ENCODE measurements at regions not wholly inside any gene's neighbourhood (a gene's known extent, or its start where the extent isn't known, plus 50 kb on each side); places are given as distances from the start of the nearest gene placed in this dataset.
"Not testable (repeated sequence)": the region's sequence is repeated elsewhere in the genome, so short reads cannot be mapped to it uniquely, and the experiment has no call there.

DNA sequence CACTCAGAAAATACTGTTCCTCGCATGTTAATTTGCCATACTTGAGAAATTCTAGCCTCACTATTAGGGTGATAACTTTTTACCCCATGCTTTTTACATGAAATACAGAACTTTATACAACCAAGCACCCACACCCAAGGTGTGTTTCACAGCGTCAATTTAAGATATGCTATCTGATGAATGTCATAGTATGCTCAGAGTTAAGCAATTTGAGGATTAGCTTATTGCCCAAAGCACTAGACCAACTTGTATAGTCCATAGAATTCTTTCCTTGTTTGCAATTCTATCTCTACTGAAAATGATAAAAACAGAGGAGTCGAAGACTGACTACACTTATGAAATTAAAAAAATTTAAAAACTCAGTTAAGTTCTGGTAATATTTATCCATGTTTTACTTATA lies 82.1 kb upstream of the CARMIL1 start:
- H3K27ac ChIP-seq, result no peak overlapping the region
- no peaks in the 10 kb centered on the region for H3K27me3 ChIP-seq (replicated peaks)
- TF ChIP-seq, protein P1, sequence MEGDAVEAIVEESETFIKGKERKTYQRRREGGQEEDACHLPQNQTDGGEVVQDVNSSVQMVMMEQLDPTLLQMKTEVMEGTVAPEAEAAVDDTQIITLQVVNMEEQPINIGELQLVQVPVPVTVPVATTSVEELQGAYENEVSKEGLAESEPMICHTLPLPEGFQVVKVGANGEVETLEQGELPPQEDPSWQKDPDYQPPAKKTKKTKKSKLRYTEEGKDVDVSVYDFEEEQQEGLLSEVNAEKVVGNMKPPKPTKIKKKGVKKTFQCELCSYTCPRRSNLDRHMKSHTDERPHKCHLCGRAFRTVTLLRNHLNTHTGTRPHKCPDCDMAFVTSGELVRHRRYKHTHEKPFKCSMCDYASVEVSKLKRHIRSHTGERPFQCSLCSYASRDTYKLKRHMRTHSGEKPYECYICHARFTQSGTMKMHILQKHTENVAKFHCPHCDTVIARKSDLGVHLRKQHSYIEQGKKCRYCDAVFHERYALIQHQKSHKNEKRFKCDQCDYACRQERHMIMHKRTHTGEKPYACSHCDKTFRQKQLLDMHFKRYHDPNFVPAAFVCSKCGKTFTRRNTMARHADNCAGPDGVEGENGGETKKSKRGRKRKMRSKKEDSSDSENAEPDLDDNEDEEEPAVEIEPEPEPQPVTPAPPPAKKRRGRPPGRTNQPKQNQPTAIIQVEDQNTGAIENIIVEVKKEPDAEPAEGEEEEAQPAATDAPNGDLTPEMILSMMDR (IDR thresholded peaks at IDR 0.05; ENCODE audit: low read depth, low read length, missing control alignments), result no peak
- H3K36me3 ChIP-seq (replicated peaks), result no peaks in the 10 kb centered on the region
- no peak overlapping the region for H3K4me3 ChIP-seq (ENCODE audit: low read depth, low read length)
- DNase-seq, result no peak
- in situ Hi-C loops (cut with HindIII; ENCODE audit: low pct_ligation_motif_present, low sequenced_read_pairs), result no loop called here

DNA sequence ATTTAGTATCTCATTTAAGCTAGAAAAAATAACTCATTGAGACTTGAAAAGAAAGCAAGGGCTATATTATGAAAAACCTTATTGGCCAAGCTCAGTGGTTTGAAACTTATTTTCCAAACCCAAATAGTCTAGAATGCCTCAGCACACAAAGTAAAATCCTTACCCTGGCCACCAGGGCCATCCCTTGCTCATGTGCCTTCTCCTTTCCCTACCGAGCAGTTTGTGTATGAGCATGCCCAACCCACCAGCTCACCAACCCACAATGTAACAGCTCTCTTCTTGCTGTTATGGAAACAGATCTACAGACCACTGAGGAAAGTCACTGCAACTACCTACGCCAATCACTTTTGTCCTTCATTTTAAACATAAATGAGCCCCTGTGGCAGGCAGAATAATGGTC lies 79.6 kb upstream of the CARMIL1 start:
- no peak overlapping the region for H3K27ac ChIP-seq
- H3K36me3 ChIP-seq (replicated peaks), result no peaks in the 10 kb centered on the region
- no peaks in the 10 kb centered on the region for H3K27me3 ChIP-seq (replicated peaks)
- DNase-seq, result no peak
- in situ Hi-C loops (cut with HindIII; ENCODE audit: low pct_ligation_motif_present, low sequenced_read_pairs), result no loop called here
- no peak overlapping the region for H3K4me3 ChIP-seq (ENCODE audit: low read depth, low read length)
- TF ChIP-seq, protein P1 (IDR thresholded peaks at IDR 0.05; ENCODE audit: low read depth, low read length, missing control alignments), result no peak

DNA sequence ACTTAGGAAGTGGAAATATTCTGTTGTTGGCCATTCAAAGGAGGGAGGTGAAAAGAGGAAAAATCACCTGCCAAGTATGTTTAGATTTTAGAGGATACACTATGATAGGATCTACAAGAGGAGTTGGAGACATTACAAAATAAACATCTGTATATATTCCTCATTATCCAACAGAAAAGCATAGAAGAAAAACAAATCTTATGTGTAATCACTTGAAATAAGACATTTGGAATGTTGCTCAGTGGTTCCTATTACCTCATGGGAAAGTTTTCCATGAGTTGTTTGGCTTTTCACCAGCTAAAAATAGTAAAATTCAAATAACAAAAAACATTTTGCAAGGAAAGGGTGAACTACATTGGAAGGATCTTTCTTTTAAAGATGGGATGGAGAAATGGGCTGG lies 76.7 kb upstream of the CARMIL1 start:
- TF ChIP-seq, protein P1 (IDR thresholded peaks at IDR 0.05; ENCODE audit: low read depth, low read length, missing control alignments), result no peak
- Histone ChIP-seq H3K4me3 (ENCODE audit: low read depth, low read length) (no peak overlapping the region), H3K27ac (peak overlapping the region; percentile 66), H3K27me3 (replicated peaks) (no peaks in the 10 kb centered on the region), H3K36me3 (replicated peaks) (no peaks in the 10 kb centered on the region)
- in situ Hi-C loops (cut with HindIII; ENCODE audit: low pct_ligation_motif_present, low sequenced_read_pairs), result no loop called here
- DNase-seq, result peak; percentile 38

DNA sequence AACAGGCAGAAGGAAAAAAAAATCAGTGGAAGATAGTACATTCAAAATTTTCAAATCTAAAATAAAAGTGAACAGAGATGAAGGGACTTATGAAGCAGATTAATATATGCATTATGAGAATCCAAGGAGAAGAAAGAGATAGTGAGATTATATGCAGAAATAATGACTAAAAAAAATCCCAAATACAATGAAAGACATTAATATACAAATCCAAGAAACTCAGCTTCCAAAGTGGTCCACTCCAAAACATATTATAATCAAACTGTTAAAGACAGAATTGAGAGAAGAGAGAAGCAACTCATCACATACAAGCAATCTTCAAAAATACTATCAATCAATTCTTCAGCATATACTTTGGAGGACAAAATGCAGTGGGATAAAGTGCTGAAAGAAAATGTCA lies 73.5 kb upstream of the CARMIL1 start:
- Histone ChIP-seq H3K36me3 (replicated peaks) (no peaks in the 10 kb centered on the region), H3K4me3 (ENCODE audit: low read depth, low read length) (no peak overlapping the region), H3K27me3 (replicated peaks) (no peaks in the 10 kb centered on the region), H3K27ac (no peak overlapping the region)
- DNase-seq, result no peak
- TF ChIP-seq, protein P1 (IDR thresholded peaks at IDR 0.05; ENCODE audit: low read depth, low read length, missing control alignments), result no peak
- in situ Hi-C loops (cut with HindIII; ENCODE audit: low pct_ligation_motif_present, low sequenced_read_pairs), result no loop called here

DNA sequence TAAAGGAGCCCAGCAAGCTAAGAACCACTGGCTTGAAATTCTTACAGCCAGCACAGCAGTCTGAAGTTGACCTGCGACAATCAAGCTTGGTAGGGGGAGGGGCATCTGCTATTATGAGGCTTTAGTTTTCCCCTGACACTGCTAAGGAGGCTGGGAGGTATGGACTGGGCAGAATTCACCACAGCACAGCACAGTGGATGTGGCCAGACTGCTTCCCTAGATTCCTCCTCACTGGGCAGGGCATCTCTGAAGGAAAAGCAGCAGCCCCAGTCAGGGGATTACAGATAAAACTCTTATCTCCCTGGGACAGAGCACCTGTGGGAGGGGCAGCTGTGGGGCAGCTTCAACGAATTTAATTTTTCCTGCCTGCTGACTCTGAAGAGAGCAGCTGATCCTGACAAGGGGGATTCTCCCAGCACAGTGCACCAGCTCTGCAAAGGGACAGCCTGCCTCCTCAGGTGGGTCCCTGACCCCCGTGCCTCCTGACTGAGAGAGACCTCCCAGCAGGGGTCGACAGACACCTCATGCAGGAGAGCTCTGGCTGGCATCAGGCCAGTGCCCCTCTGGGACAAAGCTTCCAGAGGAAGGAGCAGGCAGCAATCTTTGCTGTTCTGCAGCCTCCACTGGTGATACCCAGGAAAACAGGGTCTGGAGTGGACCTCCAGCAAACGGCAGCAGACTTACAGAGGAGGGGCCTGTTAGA lies 71.6 kb upstream of the CARMIL1 start:
- H3K4me3 ChIP-seq (ENCODE audit: low read depth, low read length); DNase-seq; H3K36me3 ChIP-seq (replicated peaks); in situ Hi-C loops (cut with HindIII; ENCODE audit: low pct_ligation_motif_present, low sequenced_read_pairs); H3K27me3 ChIP-seq (replicated peaks); H3K27ac ChIP-seq: not testable (repeated sequence)

DNA sequence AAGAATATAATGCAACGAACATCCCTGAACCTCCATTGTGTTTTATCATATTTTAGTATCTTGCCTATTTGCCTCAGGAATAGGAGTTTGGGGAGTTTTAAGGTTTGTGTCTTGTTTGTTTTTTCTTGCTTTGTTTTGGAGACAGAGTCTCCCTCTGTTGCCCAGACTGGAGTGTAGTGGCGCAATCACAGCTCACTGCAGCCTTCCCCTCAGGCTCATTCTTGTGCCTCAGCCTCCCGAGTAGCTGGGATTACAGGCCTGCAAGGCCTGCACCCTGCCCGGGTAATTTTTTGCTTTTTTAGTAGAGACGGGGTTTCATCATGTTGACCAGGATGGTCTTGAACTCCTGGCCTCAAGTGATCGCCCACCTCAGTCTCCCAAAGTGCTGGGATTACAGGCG lies 63.3 kb upstream of the CARMIL1 start:
- TF ChIP-seq, protein P1 (IDR thresholded peaks at IDR 0.05; ENCODE audit: low read depth, low read length, missing control alignments), result no peak
- no peaks in the 10 kb centered on the region for H3K27me3 ChIP-seq (replicated peaks)
- no peak for DNase-seq
- H3K36me3 ChIP-seq (replicated peaks), result no peaks in the 10 kb centered on the region
- H3K4me3 ChIP-seq (ENCODE audit: low read depth, low read length), result no peak overlapping the region
- no peak overlapping the region for H3K27ac ChIP-seq
- in situ Hi-C loops (cut with HindIII; ENCODE audit: low pct_ligation_motif_present, low sequenced_read_pairs), result no loop called here
